Glomerular endothelial cell (primary cell): ENCODE measurements at regions not wholly inside any gene's neighbourhood (a gene's known extent, or its start where the extent isn't known, plus 50 kb on each side); places are given as distances from the start of the nearest gene placed in this dataset.

Experiments used
- DNase-seq: peaks from one replicate; pipeline ENCODE4 v3.0.0-alpha.2; 2011; ENCODE audit warnings: low read depth, low spot score; ENCODE audit errors: extremely low read depth

DNA sequence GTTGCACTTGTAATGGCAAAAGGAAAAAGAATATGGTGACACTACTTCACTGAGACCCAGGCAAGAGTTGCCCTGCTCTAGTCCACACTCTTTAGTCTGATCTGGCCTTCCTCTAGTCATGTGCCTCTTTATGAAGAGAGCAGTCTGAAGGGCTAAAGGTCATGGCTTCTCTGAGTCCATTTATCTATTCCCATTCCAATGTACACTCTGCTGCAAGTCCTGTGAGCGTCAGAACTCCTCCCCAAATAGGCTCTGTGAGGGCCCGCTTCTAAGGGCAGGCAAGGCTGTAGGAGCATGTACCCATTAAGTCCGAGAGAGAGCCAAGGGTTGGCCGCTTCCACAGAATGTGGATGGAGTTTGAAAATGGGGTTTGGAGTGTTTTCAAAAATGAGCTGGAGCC lies 209.3 kb downstream of the AHR start:
- DNase-seq, result no peak

DNA sequence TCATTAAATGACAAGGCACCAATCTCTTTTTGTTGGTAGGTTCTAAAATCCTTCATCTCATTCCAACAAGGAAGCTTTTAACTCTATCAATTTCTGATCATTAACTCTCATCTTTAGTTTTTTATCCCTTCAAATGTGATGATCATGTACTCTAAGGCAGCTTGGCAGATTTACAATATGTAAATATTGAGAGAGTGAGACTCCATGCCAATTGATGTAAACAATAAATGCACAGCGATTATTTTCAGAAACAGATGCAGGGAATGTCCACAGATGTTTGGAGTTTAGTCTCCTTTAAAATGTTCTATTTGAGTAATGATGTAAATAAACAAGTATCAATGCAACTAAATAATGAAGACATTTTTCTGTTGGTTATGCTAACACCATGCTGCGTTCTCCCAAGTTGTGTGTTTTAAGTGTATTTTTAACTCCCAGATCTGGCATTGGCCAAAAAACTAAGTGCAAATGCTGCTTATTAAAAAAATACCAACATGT lies 213.8 kb downstream of the AHR start:
- no peak for DNase-seq

DNA sequence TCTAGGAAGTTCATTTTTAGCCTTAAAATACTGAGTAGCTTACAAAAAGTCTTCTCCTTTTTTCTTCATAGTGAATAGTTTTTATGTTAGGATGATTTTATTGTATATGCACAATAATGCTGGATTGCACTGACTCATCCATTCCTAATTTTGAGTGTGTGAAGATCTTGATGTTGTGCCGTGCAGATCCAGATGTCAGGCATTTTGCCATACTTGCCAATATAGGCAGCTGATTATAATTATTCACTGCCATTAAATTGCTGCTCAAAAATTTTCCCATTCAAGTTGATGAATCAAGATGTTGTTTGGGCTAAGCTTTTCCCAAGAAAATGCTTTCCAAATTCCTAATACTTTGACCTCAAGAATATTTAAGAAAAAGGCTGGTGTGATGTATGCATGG lies 218.3 kb downstream of the AHR start:
- no peak for DNase-seq

- no peak for DNase-seq
These were observed 222.5 kb downstream of the AHR start for GRCh38 chr7:17520941-17521340.

DNA sequence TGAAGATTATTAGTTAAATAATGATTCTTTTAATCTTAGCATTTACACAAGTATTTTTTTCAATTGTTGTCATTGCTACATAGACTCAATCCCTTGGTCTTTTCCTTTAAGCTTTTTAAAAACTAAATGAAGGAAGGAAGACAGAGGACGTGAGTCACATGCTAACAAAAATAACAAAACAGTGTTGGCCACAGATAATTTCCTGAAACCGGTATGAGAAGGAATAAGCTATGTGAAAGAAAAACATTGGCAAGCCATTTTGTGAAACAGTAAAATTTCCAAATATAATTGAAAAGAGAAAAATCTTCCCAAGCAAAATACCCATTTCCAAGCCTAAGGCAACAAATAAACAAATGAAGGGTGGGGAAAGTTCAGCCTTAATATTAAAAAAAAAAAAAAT lies 223.0 kb downstream of the AHR start:
- DNase-seq, result peak; percentile 76

DNA sequence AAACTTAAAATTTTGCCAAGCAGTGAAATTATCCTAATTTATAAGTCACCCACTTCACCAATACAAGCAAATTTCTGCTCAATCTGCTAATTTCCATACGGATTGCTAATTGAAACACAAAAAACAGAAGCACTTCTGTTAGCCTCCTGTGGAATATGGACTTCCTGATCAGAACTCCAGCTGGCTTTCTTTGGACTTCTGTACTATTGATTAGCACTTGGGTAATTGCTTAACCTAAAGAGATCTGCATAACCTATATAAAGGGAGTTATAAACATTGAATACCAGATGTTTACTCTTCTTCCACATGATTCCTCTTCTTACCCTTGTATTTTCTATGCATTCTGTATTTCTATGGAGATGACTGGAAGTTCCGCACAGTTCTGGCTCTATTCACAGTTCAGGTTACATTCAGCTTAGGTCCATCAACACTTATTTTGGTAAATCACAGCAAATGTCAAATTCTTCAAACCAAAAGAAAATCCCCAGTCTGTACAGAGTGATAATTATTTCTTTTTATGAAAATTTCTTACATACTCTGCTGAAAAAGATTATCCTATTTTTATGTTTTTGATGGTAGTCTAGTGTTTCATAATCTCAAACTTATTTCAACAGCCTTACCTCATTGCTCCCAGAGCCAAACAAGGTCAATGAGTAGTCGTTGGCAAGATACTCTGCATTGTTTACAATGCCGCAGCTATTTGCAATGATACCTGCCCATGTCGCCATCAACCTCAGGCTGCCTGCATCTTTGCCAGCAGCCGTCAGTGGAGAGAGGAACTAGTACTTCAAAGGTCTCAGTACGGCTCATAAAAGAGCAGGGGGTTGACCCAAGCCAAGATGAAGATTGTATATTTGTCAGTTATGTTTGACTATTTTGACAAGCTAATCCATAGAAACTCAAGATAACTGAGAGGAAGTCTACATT lies 225.6 kb downstream of the AHR start:
- no peak for DNase-seq

DNA sequence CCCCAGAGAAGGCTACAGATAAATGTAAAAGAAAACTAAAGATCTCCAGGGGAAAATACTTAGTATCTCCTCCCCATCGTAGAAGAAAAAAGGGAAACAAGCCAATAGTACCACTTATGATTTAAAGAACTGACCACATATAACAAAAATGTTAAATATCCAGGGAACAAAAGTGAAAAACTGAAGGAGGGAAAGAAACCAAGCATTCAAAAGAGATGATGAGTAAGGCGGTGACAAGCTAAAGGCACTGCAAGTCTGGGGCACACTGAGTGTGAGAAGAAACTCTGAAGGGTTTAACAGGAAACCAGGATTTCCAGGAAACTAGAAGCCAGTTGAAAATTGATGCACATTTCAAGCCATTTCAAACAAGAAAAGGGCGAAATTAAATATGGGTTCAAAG lies 226.3 kb downstream of the AHR start:
- no peak for DNase-seq

DNA sequence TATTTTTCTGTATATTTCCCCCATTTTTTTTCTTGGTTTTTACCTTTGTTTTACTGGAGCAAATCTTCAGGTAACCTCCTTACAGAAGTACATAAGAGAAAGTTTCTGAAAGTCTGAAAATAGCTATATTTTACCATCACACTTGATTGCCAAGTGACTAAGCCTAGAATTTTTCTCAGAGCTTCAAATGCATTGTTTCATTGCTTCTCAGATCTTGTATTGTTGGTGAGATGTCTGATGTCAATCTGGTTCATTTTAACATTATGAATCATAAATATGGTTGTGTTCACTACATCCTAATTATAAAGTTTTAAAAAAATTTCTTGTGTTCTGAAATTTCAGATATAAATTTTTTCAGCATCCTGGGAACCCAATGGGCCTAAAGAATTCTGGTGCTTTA lies 228.2 kb downstream of the AHR start:
- DNase-seq, result no peak

GRCh38 chr7:17528636-17529035 lies 230.2 kb downstream of the AHR start:
- no peak for DNase-seq

DNA sequence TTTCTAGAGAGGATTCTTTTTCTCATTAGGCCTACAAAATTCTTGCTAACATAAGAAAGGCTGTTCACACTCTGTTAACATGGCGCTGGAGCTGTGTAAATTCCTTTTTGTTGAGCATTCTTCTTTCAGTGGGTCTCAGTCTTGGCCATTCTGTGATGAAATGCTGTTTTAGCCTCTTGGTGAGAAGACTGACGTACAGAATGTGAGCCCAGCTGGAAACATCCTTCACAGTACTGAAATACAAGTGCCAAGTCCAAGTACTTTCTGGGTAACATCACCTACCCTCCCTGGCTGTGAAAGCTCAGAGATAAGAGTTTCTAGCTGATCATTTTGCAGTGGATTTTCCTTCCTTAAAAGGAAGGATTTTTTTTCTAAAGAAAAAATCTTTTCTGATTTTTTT lies 231.8 kb downstream of the AHR start:
- DNase-seq, result no peak

DNA sequence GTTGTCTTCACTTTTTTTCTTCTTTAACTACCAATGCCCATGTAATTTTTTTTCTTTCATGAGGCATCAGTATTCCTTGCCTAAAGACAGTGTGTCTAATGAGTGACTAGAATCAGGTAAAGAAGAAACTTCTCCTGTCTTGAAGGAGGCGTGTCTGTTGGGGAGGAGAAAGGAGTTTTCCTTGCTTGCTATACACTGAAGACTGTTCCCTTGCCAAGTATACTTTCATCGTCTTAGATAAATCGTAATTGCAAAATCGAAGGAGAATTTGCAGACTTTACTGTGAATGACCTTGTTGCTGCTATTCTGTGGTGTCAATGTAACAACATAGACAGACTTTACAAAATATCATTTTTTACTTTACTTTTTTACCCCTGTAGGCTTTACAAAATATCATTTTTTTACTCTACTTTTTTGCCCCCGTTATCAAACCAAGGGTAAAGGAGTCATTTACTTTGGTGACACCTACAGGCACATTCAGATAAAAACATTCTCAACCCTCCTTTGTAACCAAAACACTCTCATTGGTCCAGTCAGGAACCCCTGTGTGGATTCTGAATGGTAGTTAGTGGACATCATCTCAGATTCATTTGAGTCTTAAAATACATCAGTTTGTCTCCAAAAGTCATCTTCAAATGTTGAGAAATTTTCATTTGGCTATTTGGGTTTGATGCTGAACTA lies 232.4 kb downstream of the AHR start:
- DNase-seq, result no peak

- DNase-seq, result no peak
These were observed 234.5 kb downstream of the AHR start for GRCh38 chr7:17532861-17533404.

DNA sequence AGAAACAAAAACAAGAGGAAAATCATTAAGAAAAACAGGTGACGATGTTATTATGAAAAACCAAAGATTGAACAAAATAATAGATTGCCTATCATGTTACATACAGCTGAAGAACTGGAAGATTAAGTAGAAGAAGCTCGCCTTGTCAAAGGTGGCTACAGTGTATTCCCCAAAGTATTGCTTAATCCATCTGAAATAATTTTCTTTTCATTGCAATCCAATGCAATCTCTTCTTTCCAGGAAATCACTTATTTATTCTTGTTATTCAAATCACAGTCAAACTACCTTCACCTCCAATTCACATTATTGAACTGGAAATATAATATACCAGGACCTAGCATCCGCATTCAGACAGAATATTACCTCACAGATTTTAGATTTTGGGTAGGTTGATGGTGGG lies 235.9 kb downstream of the AHR start:
- DNase-seq, result no peak

GRCh38 chr7:17535776-17536175 lies 237.3 kb downstream of the AHR start:
- no peak for DNase-seq

DNA sequence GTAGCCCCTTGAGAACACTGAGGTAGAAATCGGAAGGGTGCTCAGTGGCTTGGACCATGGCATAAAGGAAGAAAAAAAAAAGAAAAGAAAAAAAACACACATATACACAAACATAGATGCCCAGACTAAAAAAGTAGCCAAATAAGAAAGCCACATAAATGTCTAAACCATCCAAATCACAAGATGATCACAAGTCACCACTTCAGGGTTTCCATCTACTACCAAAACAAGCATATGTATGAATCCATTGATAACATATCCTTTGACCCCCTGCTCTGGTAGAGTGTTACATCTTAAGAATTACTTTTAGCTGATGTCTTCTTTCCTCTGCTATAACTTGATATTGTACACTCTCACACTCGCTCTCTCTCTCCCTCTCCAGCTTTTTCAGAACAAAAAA lies 245.9 kb downstream of the AHR start:
- DNase-seq, result no peak

- no peak for DNase-seq
These were observed 246.9 kb downstream of the AHR start for GRCh38 chr7:17545348-17545747.

- DNase-seq, result no peak
These were observed 247.7 kb downstream of the AHR start for GRCh38 chr7:17546189-17546588.

- no peak for DNase-seq
These were observed 248.1 kb downstream of the AHR start for GRCh38 chr7:17546592-17546991.

DNA sequence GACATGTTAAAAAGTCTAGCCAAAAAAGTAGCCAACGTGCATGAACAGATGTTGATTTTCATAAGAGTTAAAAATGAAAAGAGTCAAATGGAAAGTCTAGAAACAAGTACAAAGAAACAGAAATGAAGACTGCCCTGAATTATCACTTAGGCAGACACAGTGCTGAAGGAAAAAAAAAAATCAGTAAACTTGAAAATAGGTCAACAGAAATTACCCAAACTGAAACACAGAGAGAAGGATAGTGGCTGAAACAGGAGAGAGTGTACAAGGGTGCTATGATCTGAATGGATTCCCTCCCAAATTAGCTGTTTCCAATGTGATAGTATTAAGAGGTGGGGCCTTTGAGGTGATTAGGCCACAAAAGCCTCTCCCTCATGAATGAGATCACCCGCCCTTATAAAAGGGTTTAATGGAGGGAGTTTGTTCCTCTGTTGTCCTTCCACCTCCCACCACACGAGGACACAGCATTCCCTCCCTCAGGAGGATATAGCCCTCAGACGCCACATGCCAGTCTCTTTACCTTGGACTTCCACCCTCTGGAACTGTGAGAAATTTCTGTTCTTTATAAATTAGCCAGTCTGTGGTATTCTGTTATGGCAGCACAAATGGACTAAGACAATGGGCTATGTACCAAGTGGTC lies 249.7 kb downstream of the AHR start:
- no peak for DNase-seq

DNA sequence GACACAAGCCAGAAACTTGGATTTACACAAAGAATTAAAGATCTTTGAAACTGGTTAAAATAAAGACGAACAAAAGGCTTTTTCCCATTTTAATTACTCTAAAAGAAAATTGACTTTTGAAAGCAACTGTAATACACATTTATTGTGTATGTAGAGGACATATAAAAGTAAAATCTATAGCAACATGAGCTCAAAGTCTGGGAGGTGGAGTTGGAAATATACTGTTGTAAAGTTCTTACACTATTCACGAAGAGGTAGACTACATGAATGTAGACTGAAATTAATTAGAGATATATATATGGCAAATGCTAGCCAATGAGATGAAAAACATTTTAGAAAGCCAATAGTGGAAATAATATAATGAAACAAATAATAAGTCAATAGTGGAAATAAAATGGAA lies 251.0 kb downstream of the AHR start:
- no peak for DNase-seq

GRCh38 chr7:17552373-17552772 lies 253.9 kb downstream of the AHR start:
- no peak for DNase-seq
